GM21529 (cell line): ENCODE measurements at regions not wholly inside any gene's neighbourhood (a gene's known extent, or its start where the extent isn't known, plus 50 kb on each side); places are given as distances from the start of the nearest gene placed in this dataset.
"Not testable (repeated sequence)": the region's sequence is repeated elsewhere in the genome, so short reads cannot be mapped to it uniquely, and the experiment has no call there.

Experiments
- ATAC-seq: cut with Tn5 transposase; IDR thresholded peaks from one replicate; pipeline ENCODE4 v1.9.1; 2021; ENCODE audit not compliant: unreplicated experiment

DNA sequence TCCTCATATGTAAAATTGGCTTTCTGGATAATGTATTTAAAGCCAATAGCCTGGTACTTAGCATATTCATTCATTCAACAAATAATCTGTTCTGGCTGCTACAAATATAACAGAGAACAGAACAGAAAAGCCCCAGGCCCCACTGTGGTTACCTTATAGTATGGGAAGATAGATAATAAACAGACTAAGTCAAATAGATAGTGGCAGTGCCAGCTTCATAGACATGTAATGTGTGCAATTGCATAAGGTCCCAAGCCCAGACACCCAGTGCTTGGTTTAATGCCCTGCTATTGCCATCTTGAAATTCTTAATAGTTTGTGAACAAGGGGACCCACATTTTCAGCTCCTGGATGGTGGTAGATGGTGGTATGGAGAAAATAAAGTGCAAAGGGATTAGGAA lies 320.2 kb upstream of the USP15 start:
- ATAC-seq = no peak

DNA sequence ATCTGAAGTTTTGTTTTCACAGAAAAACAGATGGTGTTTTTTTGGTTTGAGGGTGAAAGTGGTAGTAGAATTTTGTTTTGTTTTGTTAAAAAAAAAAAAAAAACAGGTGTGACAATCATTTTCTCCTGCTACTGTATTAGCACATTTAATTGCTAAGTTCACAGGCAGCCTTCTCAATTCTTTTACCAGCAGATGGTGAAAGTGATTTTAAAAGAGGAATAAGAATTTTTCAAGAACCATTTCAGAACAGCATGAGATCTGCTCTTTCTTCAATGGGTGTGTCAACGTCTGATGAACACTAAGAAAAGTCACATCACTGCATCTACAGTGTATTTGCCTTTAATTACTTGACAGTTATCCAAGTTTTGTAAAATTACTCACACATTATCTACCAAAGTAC lies 303.7 kb upstream of the USP15 start:
- ATAC-seq = peak; percentile 59

DNA sequence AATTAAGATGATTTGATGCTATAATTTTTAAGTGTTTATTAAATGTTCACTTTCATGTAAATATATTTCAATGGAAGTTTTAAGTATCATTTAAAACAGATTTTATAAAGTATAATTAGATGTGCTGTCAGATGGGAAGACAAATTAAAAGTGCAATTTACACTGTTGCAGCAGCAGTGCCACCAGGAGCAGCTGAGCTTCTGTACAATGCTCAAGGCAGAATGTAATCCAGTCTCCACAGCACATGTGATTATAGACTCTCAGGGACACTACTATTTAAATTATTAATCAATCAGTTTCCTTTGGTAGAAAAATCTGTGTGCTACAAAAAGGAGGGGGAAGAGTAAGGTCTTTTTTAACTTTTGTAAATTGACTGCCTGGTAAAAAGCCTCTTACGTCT lies 285.7 kb upstream of the USP15 start:
- no peak for ATAC-seq

DNA sequence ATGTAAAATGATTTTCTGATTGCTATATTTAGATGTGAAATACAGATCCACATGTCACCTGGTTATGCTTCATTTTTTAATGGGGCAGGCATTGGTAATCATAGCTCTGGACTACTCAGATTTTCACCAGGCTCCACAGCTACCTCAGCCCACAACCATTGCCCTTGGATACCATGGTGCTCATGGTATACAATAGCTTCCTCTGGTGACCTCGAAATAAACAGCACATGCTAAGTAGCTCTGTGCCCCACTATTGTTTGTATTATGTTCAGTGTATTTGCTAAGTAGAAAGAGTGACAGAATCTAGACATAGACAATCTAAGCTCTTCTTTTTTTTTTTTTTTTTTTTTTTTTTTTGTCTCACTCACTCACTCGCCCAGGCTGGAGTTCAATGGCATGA lies 274.4 kb upstream of the USP15 start:
- ATAC-seq = no peak

DNA sequence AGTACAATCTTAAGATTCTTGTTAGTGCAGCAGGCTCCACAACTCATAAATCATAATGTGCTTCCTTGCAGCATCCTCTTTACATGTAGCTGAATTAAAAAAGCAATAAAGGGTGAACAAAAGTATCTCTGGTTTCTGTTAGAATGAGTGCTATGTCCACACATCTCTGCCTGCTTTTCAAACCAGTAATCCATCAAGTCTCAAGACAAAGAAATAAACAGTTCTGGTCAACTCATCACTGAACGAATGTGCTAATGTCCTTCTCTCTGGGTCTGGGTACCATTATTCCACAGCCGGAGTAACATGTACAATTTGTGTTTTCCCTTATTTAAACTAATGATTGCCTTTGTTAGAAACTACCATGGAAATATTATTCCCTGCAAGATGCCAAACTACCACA lies 273.0 kb upstream of the USP15 start:
- no peak for ATAC-seq

DNA sequence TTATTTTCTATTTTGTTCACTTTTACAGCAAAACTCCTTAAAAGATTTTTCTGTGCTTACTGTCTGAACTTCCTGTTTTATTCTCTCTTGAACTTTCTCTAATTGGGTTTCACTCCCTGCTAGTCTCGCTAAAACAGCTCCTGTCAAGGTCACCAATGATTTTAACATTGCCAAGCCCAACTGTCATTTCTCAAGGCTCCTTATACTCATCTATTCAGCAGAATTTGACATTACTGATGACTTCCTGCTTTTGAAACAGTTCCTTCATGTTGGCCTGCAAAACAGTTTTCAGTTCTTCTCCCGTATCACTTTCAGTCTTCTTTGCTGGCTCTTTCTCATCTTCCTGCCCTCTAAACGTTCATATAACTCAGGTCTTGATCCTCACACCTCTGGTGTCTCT lies 268.5 kb upstream of the USP15 start:
- ATAC-seq = no peak

DNA sequence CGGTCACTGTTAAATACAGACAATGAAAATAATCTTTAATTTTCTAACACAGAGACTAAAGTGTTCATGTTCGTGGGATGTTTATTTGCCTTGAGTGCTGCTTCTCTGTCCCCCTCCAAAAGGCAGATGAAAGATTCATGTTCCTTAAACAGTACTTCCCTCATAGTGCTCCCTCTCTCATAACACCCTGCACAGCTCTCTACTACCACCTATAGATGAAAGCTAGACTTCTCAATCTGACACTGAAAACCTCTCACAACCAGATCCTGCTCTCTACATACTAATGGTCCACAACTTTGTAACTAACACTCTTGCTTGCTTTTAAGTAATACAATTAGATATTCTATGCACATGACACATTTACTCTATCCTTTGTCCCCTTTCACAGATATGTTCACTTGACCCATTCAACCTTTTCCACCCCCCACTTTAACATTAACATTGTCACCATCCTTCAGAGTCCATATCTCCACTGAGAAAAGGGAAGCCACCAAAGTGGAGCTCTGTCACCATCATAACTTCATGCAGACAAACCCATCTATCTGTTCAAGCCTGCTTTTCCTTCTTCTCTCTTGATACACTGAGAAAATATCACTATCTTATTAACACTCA lies 266.4 kb upstream of the USP15 start:
- ATAC-seq = peak; percentile 75

DNA sequence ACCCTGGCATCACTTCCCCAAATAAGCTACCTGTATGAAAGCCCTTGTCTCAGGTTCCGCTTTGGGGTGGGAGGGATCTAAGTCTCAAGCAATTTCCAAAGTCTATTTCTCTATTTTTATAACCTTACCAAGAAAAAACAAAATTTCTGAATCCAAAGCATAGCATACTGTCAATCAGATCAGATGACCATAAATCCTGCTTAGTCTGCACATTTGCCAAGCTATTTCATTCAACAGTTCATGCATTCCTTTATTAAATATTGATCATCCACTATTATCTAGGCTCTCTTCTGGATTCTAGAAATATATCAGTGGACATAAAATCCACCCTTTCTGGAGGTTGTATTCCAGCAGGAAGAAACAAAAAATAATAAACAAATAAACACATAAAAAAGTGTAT lies 263.5 kb upstream of the USP15 start:
- no peak for ATAC-seq

DNA sequence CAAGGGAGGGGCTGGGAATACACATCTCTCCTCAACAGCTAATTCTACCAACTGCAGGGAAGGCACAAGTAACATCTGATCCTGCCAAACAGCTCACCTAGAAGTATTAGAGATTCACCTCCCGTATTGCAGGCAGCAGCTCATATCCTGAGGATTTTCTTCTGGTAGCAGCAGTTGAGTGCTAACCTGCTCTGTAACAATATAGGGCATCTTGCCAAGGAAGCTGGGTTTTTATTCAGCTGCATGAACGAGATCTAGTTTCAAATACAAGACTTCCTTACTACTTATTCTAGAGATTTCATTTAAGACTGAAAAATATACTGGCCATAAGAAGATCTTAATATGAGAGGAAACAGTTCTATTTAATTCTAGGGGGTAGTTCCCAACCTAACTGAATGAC lies 261.4 kb upstream of the USP15 start:
- no peak for ATAC-seq

DNA sequence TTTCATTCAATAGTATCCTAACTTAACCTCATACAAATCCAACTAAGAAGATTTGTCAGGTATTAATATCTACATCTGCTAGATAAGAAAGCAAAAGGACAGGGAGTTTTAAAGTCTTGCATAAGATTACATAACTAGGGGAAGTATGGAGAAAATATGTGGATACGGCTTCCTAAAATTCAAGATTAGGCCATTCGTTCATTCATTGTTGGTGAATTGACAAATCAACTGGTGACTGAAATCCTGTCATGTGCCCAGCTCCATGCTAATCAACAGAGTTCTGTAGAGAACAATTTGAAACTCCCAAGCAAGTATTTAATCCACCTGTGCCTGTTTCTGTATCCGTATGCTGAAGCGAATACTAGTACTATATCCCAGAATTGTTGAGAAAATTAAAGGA lies 260.9 kb upstream of the USP15 start:
- no peak for ATAC-seq

DNA sequence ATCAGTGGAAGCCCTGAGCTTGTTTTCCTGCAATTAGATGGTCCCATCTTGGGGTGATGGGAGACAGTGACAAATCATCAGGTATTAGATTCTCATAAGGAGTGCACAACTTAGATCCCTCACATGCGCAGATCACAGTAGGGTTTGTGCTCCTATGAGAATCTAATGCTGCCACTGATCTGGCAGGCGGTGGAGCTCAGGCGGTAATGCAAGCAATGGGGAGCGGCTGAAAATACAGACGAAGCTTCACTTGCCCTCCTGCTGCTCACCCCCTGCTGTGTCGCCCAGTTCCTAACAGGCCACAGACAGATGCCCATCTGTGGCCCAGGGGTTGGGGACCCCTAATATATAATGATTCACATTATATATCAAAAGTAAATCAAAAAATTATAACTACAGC lies 258.8 kb upstream of the USP15 start:
- ATAC-seq = no peak

DNA sequence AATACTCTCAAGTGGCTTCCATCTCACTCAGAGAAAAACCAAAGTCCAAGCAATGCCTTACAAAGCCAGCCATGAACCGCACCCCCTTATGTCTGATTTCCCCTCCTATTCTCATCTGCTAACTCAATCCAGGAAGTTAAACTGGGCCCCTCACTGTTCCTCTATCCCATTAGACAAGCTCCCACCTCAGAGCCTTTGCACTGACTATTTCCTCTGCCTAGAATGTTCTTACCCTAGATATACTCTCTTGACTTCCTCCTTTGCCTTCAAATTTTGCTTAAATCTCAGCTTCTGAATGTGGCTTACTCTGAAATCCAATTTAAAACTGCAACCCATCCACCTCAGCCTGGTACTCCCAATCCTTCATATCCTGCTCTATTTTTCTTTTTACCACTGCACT lies 257.0 kb upstream of the USP15 start:
- ATAC-seq = no peak

DNA sequence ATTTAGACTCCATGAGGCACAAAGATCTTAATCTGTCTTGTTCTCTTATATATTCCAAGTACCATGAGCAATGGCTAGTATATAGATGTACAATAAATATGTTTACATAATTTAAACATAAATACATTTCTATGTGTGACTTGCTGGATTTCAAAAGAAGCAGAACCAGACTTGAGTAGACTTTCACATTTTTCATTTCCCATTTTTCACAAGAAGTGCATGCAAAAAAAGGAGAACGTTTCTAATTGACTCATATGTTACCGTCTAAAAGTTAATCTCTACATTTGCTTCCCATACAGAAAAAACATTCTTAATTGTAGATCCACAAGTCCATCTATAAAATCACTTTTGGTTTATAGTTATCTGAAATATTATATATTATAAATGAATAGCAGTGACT lies 256.5 kb upstream of the USP15 start:
- ATAC-seq = no peak

DNA sequence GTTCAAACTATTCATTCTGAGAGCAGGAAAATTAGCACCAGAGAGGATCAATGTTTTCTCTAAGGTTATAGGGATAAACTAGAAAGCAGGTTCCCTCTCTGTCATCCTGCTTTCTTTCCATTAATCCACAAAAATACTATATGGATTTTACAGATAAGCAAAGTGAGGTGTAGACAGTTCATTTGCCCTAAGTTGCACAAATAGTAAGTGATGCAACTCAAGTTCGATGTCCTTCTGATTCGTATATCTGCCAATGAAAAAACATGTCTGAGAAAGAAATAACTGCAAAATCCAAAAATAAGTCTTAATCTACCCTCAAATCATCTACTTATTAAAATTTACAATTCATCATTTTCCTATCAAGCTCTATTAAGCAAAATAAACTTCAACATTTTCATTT lies 254.6 kb upstream of the USP15 start:
- ATAC-seq = no peak

DNA sequence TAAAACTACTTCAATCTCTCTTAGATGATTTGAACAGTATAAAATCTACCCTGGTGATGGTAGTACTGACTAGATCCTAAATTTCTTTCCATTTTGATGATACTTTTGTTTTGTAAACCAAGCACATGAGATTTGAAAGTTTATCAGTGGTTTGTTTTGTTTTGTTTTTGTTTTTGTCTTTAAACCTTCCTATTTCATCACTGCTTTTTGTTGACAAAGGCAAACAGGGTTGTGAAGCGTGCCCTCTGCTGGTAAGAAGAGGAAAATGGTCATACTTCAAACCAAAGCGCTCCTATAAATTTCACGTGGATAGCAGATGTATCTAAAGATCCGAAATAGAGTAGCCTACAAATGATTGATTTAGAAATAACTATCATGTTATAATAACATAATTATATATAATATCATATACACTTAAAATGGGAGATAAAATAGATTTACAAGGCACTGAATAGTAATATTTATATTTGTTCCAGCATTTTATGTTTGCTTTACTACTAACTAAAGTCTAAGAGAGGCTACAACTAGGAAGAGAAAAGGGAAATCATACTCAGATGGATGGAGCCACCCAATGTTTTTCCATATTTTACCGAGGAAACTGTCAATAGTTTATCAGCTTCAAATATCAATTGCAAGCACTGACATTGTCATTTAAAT lies 254.0 kb upstream of the USP15 start:
- ATAC-seq = no peak

DNA sequence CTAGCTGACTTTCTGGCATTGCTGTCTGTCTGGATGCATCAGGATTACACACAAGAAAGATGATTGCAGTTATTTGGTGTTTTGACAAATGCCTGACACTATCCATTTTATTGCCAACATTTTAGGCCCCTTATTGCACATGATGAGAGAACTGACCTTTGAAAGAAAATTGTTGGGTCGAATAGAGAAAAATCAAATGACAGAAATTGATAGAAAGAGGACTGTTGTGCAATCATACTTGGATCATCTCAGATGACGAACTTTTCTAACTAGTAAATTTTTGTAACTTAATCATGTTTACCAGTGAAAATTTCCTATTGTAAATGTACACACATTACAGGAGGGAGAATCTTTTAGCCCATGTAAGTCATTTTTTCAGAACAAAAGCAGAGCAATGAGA lies 251.5 kb upstream of the USP15 start:
- ATAC-seq = no peak

DNA sequence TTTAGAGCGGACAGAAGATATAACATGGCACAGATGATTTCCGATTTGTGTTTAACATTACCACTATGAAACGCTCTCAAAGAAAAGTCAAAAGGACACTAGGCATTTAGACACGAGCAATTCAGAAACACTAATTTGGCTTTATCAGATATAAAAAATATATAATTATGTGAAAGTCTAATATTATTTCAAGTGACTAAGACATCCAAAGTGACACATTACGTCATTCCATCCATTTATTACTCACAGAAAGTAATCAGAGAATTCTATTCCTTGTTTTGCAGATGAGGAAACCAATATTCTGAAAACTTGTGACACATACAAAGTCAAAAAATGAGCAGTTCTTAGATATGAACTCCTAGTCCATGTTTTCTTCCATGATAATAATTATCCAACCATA lies 250.8 kb upstream of the USP15 start:
- ATAC-seq = no peak

DNA sequence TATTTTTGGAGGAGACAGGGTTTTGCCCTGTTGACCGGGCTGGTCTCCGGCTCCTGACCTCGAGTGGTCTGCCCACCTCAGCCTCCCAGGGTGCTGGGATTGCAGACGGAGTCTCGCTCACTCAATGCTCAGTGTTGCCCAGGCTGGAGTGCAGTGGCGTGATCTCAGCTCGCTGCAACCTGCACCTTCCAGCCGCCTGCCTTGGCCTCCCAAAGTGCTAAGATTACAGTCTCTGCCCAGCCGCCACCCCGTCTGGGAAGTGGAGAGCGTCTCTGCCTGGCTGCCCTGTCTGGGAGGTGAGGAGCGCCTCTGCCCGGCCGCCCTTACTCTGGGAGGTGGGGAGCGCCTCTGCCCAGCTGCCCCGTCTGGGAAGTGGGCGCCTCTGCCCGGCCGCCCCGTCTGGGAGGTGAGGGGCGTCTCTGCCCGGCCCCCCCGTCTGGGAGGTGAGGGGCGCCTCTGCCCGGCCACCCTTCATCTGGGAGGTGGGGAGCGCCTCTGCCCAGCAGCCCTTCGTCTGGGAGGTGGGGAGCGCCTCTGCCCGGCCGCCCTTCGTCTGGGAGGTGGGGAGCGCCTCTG lies 249.8 kb upstream of the USP15 start:
- not testable (repeated sequence) for ATAC-seq

DNA sequence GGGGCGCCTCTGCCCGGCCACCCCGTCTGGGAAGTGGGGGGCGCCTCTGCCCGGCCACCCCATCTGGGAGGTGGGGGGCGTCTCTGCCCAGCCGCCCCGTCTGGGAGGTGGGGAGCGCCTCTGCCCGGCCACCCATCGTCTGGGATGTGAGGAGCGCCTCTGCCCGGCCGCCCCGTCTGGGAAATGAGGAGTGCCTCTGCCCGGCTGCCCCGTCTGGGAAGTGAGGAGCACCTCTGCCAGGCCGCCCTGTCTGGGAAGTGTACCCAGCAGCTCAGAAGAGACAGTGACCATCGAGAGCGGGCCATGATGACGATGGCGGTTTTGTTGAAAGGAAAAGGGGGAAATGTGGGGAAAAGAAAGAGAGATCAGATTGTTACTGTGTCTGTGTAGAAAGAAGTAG lies 249.2 kb upstream of the USP15 start:
- not testable (repeated sequence) for ATAC-seq

DNA sequence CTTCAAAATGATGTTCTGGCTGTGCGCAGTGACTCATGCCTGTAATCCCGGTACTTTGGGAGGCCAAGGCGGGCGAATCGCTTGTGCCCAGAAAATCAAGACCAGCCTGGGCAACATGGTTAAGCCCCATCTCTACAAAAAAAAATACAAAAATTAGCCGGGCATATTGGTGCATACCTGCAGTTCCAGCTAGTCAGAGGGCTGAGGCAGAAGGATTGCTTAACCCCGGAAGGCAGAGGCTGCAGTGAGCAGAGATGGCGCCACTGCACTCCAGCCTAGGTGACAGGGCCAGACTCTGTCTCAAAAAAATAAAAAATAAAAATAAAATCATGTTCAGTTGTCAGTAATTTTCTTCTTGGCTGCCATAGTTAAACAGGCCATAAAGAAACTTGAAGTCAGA lies 245.9 kb upstream of the USP15 start:
- ATAC-seq = no peak

DNA sequence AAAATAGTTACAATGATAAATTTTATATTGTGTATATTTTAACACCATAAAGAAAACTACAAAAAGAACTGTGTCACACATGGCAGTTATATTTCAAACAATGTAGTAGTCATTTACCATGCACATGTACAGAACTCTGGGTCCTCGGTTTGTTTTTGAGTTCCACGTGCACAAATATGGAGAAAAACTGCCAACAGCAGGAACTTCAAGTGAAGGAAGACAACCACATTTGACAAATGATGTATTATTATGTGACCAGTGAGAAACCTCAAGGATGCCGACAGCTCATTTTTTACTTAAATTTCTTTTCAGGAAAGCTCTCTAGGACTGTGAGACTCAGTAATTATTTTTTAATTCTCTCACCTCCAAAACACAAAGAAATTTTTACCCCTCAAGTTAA lies 244.2 kb upstream of the USP15 start:
- no peak for ATAC-seq

DNA sequence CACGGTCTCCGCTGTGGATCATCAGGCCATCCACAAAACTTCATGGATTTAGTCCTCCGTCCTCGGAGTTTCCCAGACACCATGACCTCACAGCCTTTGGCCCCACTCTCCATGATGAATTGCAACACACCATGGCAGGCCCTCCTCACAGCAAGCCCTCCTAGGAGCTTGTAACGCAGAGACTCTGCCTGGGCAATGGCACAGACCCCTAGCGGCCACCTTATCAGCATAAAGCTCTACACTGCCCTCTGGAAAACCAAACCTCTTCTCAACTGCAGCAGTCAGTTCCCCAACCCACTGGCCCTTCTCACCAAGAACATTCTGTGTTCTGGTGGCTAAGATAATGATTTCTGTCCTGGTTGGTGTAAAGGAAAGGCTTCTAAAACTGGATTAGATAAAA lies 238.4 kb upstream of the USP15 start:
- no peak for ATAC-seq

DNA sequence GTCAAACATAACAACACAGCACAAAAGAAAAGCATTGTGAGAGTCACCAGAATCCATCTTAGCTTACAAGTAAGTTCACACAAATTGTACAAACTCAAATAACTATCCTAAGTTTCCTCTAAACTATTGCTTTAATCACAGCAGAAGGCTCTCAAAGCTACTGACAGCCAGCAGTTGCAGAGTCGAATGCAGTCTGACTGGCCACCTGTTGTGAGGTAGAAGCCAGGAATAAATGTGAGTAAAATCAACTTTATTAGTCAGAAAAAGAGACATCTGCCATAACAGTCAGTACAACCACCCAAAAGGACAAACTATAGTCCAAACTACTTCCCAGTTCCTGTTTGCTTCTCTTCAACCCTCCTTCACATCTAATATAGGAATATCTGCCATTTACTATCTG lies 231.7 kb upstream of the USP15 start:
- no peak for ATAC-seq
